ENCODE measurements at regions not wholly inside any gene's neighbourhood (a gene's known extent, or its start where the extent isn't known, plus 50 kb on each side); places are given as distances from the start of the nearest gene placed in this dataset.

- Histone ChIP-seq H3K9me3 (ENCODE audit: insufficient read depth, low read length) (no peaks in the 10 kb centered on the region), H2AFZ (ENCODE audit: low read depth, low read length) (no peak overlapping the region), H3K36me3 (replicated peaks; ENCODE audit: low read depth, low read length) (no peaks in the 10 kb centered on the region), H4K20me1 (ENCODE audit: insufficient read depth, low read length) (no peaks in the 10 kb centered on the region), H3K4me1 (ENCODE audit: low read length) (peaks cover 15% of the 10 kb centered on the region), H3K4me2 (ENCODE audit: low read length) (no peak overlapping the region), H3K27me3 (ENCODE audit: low read depth, low read length) (no peaks in the 10 kb centered on the region), H3K79me2 (ENCODE audit: low read length) (no peaks in the 10 kb centered on the region), H3K4me3 (ENCODE audit: low read length) (no peak overlapping the region), H3K27ac (ENCODE audit: low read length) (no peak overlapping the region), H3K9ac (ENCODE audit: low read length) (no peak overlapping the region)
- TF ChIP-seq EZH2phosphoT487 (IDR thresholded peaks at IDR 0.05; ENCODE audit: low read depth) (no peak), CTCF (IDR thresholded peaks at IDR 0.05; ENCODE audit: low read depth, low read length) (no peak)
Observed at GRCh38 chr12:45102818-45103217, 51.9 kb upstream of the DBX2 start.

GRCh38 chr12:45105996-45106395 lies 55.1 kb upstream of the DBX2 start:
- Histone ChIP-seq H3K9me3 (ENCODE audit: insufficient read depth, low read length) (no peaks in the 10 kb centered on the region), H3K27ac (ENCODE audit: low read length) (no peak overlapping the region), H3K4me1 (ENCODE audit: low read length) (peaks cover 12% of the 10 kb centered on the region), H4K20me1 (ENCODE audit: insufficient read depth, low read length) (no peaks in the 10 kb centered on the region), H3K4me3 (ENCODE audit: low read length) (no peak overlapping the region), H2AFZ (ENCODE audit: low read depth, low read length) (no peak overlapping the region), H3K9ac (ENCODE audit: low read length) (no peak overlapping the region), H3K36me3 (replicated peaks; ENCODE audit: low read depth, low read length) (no peaks in the 10 kb centered on the region), H3K79me2 (ENCODE audit: low read length) (no peaks in the 10 kb centered on the region), H3K27me3 (ENCODE audit: low read depth, low read length) (no peaks in the 10 kb centered on the region), H3K4me2 (ENCODE audit: low read length) (no peak overlapping the region)
- TF ChIP-seq EZH2phosphoT487 (IDR thresholded peaks at IDR 0.05; ENCODE audit: low read depth) (no peak), CTCF (IDR thresholded peaks at IDR 0.05; ENCODE audit: low read depth, low read length) (no peak)

GRCh38 chr12:45112306-45112705 lies 61.4 kb upstream of the DBX2 start:
- no peaks in the 10 kb centered on the region for H3K9me3 ChIP-seq (ENCODE audit: insufficient read depth, low read length)
- no peaks in the 10 kb centered on the region for H4K20me1 ChIP-seq (ENCODE audit: insufficient read depth, low read length)
- no peak overlapping the region for H3K4me2 ChIP-seq (ENCODE audit: low read length)
- no peaks in the 10 kb centered on the region for H3K36me3 ChIP-seq (replicated peaks; ENCODE audit: low read depth, low read length)
- no peaks in the 10 kb centered on the region for H3K4me1 ChIP-seq (ENCODE audit: low read length)
- no peak overlapping the region for H3K27ac ChIP-seq (ENCODE audit: low read length)
- H3K27me3 ChIP-seq (ENCODE audit: low read depth, low read length): no peaks in the 10 kb centered on the region
- H3K4me3 ChIP-seq (ENCODE audit: low read length): no peak overlapping the region
- H3K9ac ChIP-seq (ENCODE audit: low read length): no peak overlapping the region
- TF ChIP-seq EZH2phosphoT487 (IDR thresholded peaks at IDR 0.05; ENCODE audit: low read depth) (no peak), CTCF (IDR thresholded peaks at IDR 0.05; ENCODE audit: low read depth, low read length) (no peak)
- no peak overlapping the region for H2AFZ ChIP-seq (ENCODE audit: low read depth, low read length)
- H3K79me2 ChIP-seq (ENCODE audit: low read length): no peaks in the 10 kb centered on the region

GRCh38 chr12:45121224-45121623 lies 70.3 kb upstream of the DBX2 start:
- Histone ChIP-seq H2AFZ (ENCODE audit: low read depth, low read length) (peak overlapping the region; percentile 95), H3K79me2 (ENCODE audit: low read length) (no peaks in the 10 kb centered on the region), H3K4me2 (ENCODE audit: low read length) (peak overlapping the region; percentile 31), H3K9me3 (ENCODE audit: insufficient read depth, low read length) (no peaks in the 10 kb centered on the region), H4K20me1 (ENCODE audit: insufficient read depth, low read length) (no peaks in the 10 kb centered on the region), H3K27me3 (ENCODE audit: low read depth, low read length) (no peaks in the 10 kb centered on the region), H3K9ac (ENCODE audit: low read length) (no peak overlapping the region), H3K27ac (ENCODE audit: low read length) (no peak overlapping the region), H3K4me1 (ENCODE audit: low read length) (no peaks in the 10 kb centered on the region), H3K36me3 (replicated peaks; ENCODE audit: low read depth, low read length) (no peaks in the 10 kb centered on the region), H3K4me3 (ENCODE audit: low read length) (no peak overlapping the region)
- TF ChIP-seq CTCF (IDR thresholded peaks at IDR 0.05; ENCODE audit: low read depth, low read length) (peak; percentile 27; the same call in 1 of the 2 replicates), EZH2phosphoT487 (IDR thresholded peaks at IDR 0.05; ENCODE audit: low read depth) (no peak)
